K562 (cell line): ENCODE measurements at regions not wholly inside any gene's neighbourhood (a gene's known extent, or its start where the extent isn't known, plus 50 kb on each side); places are given as distances from the start of the nearest gene placed in this dataset.

Experiments used
- BDP1 ChIP-seq: IDR thresholded peaks from 3 replicates; pipeline ENCODE4 v1.6.1; 2011; ENCODE audit not compliant: insufficient read length, insufficient read depth
- CHD7 ChIP-seq: fragments of 200-600 bp; sonication (generic); IDR thresholded peaks from one replicate; pipeline ENCODE4 v1.6.1; 2012; ENCODE audit warnings: mild to moderate bottlenecking, low read depth, low read length, inconsistent platforms
- EHMT2 ChIP-seq: fragments of 450-650 bp; IDR thresholded peaks from 2 replicates; pipeline ENCODE4 v1.6.1; 2018; ENCODE audit warnings: antibody characterized with exemption
- HDAC1 ChIP-seq, 2 experiments: fragments of 450-650 bp; IDR thresholded peaks; 2 replicates each; pipeline ENCODE4 v1.6.1; 2016 to 2017; ENCODE audit warnings: inconsistent platforms in 1 of 2, mild to moderate bottlenecking in 1 of 2, moderate library complexity in 1 of 2
- HMG20A ChIP-seq: fragments of 450-650 bp; formaldehyde crosslinking; conservative IDR thresholded peaks from 2 replicates; pipeline ENCODE4 v1.4.0; 2020; ENCODE audit warnings: mild to moderate bottlenecking, mixed read lengths
- HNRNPH1 ChIP-seq: fragments of 200-400 bp; formaldehyde crosslinking; optimal IDR thresholded peaks from 2 replicates; pipeline ENCODE3; 2017; ENCODE audit warnings: low read depth, mild to moderate bottlenecking, low read length, moderate library complexity
- LEF1 ChIP-seq: fragments of 450-650 bp; IDR thresholded peaks from 2 replicates; pipeline ENCODE4 v1.6.1; 2016; ENCODE audit warnings: mild to moderate bottlenecking
- MAFG ChIP-seq: fragments of 450-650 bp; conservative IDR thresholded peaks from 2 replicates; pipeline ENCODE4 v1.6.1; 2016; ENCODE audit warnings: missing genetic modification characterization, missing compliant biosample characterization
- PHF21A ChIP-seq: fragments of 450-650 bp; IDR thresholded peaks from 2 replicates; pipeline ENCODE4 v1.6.1; 2017; ENCODE audit warnings: low read depth, borderline replicate concordance
- RBM25 ChIP-seq: fragments of 200-400 bp; formaldehyde crosslinking; IDR thresholded peaks from 2 replicates; pipeline ENCODE4 v1.6.1; 2018; ENCODE audit warnings: low read length, low read depth, moderate library complexity; ENCODE audit not compliant: severe bottlenecking
- SAFB2 ChIP-seq: fragments of 200-400 bp; formaldehyde crosslinking; IDR thresholded peaks from 2 replicates; pipeline ENCODE4 v1.6.1; 2018; ENCODE audit warnings: borderline replicate concordance, low read length, low read depth, moderate library complexity; ENCODE audit not compliant: severe bottlenecking
- SMARCB1 ChIP-seq: IDR thresholded peaks from 2 replicates; pipeline ENCODE4 v1.6.1; 2011; ENCODE audit warnings: improper control_type of control experiment, low read depth; ENCODE audit not compliant: insufficient read length
- SREBF2 ChIP-seq: sonication (generic); formaldehyde crosslinking; IDR thresholded peaks from 2 replicates; pipeline ENCODE4 v1.4.0; 2020; ENCODE audit warnings: mild to moderate bottlenecking, missing genetic modification reagents
- TARDBP ChIP-seq: fragments of 450-650 bp; IDR thresholded peaks from 2 replicates; pipeline ENCODE4 v1.6.1; 2016
- ZNF263 ChIP-seq: sonication (generic); formaldehyde crosslinking; IDR thresholded peaks from 2 replicates; pipeline ENCODE4 v1.8.0; 2022; ENCODE audit warnings: mild to moderate bottlenecking, missing genetic modification reagents, borderline replicate concordance
- ZNF449 ChIP-seq: fragments of 250-450 bp; sonication (Bioruptor Pico); IDR thresholded peaks from 2 replicates; pipeline ENCODE4 v1.8.0; 2022; ENCODE audit warnings: moderate library complexity, mild to moderate bottlenecking, inconsistent platforms

GRCh38 chr18:1464444-1465217 is 560.0 kb downstream of the ADCYAP1 start (continued):
- TF ChIP-seq SAFB2 (no peak), HDAC1 (IDR thresholded peaks at IDR 0.05) (no peak), MAFG (no peak), SREBF2 (CRISPR knock-in tag) (no peak), LEF1 (peak; percentile 67), PHF21A (no peak), HNRNPH1 (no peak), ZNF449 (no peak), EHMT2 (no peak), RBM25 (no peak), ZNF263 (CRISPR knock-in tag) (no peak), TARDBP (no peak), BDP1 (no peak), HMG20A (no peak), CHD7 (no peak), SMARCB1 (no peak)
